Mucosa of rectum (tissue), 2 donors: ENCODE measurements at regions not wholly inside any gene's neighbourhood (a gene's known extent, or its start where the extent isn't known, plus 50 kb on each side); places are given as distances from the start of the nearest gene placed in this dataset.

Experiments
- H3K27ac ChIP-seq, 2 donors: one replicate each; pipeline ENCODE4 v1.7.0; 2013; ENCODE audit warnings: inconsistent platforms in 2 of 2, low read depth in 2 of 2, low read length in 2 of 2
- H3K27me3 ChIP-seq, 2 donors: one replicate each; pipeline ENCODE4 v1.7.0; 2013; ENCODE audit warnings: low read length in 2 of 2; ENCODE audit not compliant: control insufficient read depth in 2 of 2, insufficient read depth in 2 of 2
- H3K36me3 ChIP-seq, 2 donors: one replicate each; pipeline ENCODE4 v1.7.0; 2013; ENCODE audit warnings: low read length in 2 of 2; ENCODE audit not compliant: control insufficient read depth in 2 of 2, insufficient read depth in 2 of 2
- H3K4me1 ChIP-seq, 2 donors: one replicate each; pipeline ENCODE4 v1.7.0; 2013; ENCODE audit warnings: low read length in 2 of 2, mild to moderate bottlenecking in 1 of 2; ENCODE audit not compliant: control insufficient read depth in 2 of 2, insufficient read depth in 2 of 2
- H3K4me3 ChIP-seq, 2 donors: one replicate each; pipeline ENCODE4 v1.7.0; 2013; ENCODE audit warnings: low read length in 2 of 2
- H3K9ac ChIP-seq, 2 donors: one replicate each; pipeline ENCODE4 v1.7.0; 2013; ENCODE audit warnings: low read length in 2 of 2, low read depth in 1 of 2, mild to moderate bottlenecking in 1 of 2
- H3K9me3 ChIP-seq, 2 donors: one replicate each; pipeline ENCODE4 v1.7.0; 2013; ENCODE audit warnings: low read length in 2 of 2; ENCODE audit not compliant: control insufficient read depth in 2 of 2
- donor health status: healthy.
- donor health status: Normal muscosa, but diverticular disease.

DNA sequence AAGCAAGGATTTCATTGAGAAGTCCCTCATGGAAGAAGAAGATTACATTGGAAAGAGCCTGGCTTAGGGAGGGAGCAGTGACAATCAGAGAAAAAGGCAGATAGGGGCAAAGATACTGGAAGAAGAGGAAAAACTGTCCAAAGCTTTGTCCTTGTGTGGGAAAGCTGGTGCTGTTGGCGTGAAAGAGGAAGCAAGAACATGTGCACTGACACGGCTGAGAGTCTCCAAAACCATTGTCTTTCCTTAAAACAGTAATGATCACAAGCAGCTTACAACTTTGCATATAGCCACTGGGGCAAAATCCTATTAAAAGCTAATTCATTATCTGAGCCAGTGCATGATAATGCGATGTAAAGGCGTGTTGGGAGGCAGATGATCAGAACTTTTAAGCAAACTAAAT is 85.1 kb upstream of the ESR1 start:
- no peak overlapping the region for H3K9ac ChIP-seq
- no peaks in the 10 kb centered on the region for H3K27me3 ChIP-seq
- H3K4me3 ChIP-seq = no peak overlapping the region
- no peaks in the 10 kb centered on the region for H3K9me3 ChIP-seq
- no peak overlapping the region for H3K27ac ChIP-seq
- H3K4me1 ChIP-seq = no peaks in the 10 kb centered on the region
- no peaks in the 10 kb centered on the region for H3K36me3 ChIP-seq

DNA sequence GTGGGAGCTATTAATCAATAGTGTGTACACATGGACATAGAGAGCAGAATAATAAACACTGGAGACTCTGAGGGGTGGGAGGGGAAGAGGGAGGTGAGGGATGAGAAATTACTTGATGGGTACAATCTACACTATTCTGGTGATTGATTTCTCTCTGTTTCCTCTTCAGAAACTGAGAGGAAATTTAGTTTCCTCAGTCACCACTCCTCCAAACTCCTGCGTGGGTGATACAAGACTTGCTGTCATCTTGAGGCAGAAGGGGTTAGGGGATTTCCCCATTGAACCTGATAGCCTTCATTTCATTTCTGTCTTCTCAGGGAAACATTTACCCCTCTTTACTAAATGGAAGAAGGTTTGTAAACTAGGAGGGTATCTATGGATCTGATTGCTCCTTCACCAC is 84.3 kb upstream of the ESR1 start:
- Histone ChIP-seq H3K27me3 (no peaks in the 10 kb centered on the region), H3K4me3 (no peak overlapping the region), H3K36me3 (no peaks in the 10 kb centered on the region), H3K9ac (no peak overlapping the region), H3K4me1 (no peaks in the 10 kb centered on the region), H3K27ac (no peak overlapping the region), H3K9me3 (no peaks in the 10 kb centered on the region)

DNA sequence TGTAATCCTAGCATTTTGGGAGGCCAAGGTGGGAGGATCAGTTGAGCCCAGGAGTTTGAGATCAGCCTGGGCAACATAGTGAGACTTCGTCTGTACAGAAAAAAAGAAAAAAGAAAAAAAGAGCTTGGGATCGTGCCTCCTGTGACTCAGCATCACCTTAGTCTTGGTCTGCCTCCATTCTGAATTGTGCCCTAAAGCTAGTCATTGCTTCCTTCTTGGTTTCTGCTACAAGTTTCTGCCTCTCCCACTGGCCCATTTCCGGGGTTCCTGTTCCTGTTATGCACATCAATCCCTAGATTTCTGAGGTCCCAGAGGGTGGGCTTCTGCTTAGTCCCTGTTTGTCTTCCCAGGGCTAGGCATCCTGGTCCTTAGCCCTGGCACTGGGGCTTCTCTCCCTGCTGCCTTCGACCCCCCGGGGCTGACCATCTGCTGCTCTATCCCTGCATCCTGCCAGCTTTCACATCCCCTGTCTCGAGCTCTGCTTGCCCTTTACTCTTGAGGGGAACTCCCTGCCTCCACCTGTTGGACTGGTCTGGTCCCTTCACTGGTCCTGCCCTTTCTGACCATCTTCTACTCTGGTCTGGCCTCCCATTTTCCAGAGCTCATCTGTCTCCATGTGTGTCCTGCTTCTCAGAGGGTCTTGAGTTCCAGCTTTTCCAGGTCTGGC is 77.5 kb upstream of the ESR1 start:
- no peaks in the 10 kb centered on the region for H3K27me3 ChIP-seq
- H3K4me1 ChIP-seq = no peaks in the 10 kb centered on the region
- H3K27ac ChIP-seq = no peak overlapping the region
- H3K9me3 ChIP-seq = no peaks in the 10 kb centered on the region
- no peak overlapping the region for H3K4me3 ChIP-seq
- H3K36me3 ChIP-seq = no peaks in the 10 kb centered on the region
- no peak overlapping the region for H3K9ac ChIP-seq

DNA sequence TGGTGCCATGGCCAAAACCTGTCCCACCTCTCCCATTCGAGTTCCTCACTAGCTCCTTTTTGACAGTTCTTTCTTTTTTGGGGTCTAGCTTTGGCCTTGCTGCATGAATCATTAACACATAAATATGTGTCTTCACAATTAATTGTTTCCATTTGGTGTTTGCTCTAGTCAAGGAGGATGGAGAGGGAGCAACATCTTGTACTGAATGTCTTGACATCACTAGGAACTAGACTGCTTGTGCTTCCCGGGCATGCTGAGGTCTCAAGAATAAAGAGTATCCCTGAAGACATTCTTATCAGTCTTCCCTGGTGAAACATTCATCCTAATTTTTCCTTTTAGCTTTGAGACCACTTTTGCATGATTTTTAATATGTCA is 77.0 kb upstream of the ESR1 start:
- Histone ChIP-seq H3K36me3 (no peaks in the 10 kb centered on the region), H3K9me3 (no peaks in the 10 kb centered on the region), H3K4me1 (no peaks in the 10 kb centered on the region), H3K9ac (no peak overlapping the region), H3K27me3 (no peaks in the 10 kb centered on the region), H3K27ac (no peak overlapping the region), H3K4me3 (no peak overlapping the region)

DNA sequence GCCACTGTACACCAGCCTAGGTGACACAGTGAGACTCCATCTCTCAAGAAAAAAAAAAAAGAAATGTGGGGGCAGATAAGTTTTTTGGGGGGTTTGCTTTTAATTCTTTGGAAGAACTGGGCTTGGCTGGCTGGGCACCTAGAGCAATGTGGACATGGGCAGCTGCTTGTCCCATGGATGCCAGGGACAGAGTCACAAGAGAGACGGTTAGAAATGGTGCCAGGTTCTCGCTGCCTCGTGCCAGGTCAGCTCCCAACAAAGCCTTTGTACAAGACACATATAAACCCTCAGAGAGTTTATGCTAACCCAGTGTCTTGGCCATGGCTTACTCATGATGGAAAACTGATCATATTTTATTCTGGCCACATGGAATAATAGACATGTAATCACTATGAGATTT is 76.2 kb upstream of the ESR1 start:
- no peaks in the 10 kb centered on the region for H3K9me3 ChIP-seq
- no peak overlapping the region for H3K9ac ChIP-seq
- H3K27ac ChIP-seq = no peak overlapping the region
- no peaks in the 10 kb centered on the region for H3K36me3 ChIP-seq
- H3K4me1 ChIP-seq = no peaks in the 10 kb centered on the region
- no peak overlapping the region for H3K4me3 ChIP-seq
- no peaks in the 10 kb centered on the region for H3K27me3 ChIP-seq

DNA sequence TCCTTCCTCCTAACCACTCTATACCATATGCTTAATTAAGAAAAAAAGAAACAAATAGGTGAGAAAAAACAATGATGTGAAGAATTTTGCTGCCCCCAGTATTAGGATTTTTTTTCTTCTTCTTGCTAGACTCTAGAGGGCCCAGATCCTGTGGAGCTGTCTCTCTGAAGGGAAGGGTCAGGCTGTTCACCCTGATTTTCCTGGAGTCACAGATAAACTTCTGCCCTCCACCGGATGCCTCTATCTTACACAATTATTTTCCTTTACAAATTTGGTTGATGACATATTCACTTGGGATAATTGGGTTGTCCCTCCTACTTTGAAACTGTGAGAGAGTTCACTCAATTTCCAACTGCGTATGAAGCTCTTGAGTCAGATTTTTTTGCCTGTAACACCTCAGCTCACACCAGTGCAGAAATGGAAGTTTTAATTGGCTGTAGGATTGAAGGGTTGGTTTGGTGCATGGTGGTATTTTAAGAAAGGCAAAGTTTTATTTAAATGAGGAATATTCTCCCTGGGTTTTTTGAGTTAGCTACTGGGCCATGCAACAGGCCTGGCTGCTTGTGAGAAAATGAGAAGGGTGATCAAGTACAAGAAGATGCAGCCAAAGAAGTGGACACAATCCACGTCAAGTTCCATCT is 73.7 kb upstream of the ESR1 start:
- Histone ChIP-seq H3K27ac (no peak overlapping the region), H3K9ac (no peak overlapping the region), H3K4me3 (no peak overlapping the region), H3K9me3 (no peaks in the 10 kb centered on the region), H3K36me3 (no peaks in the 10 kb centered on the region), H3K4me1 (no peaks in the 10 kb centered on the region), H3K27me3 (no peaks in the 10 kb centered on the region)

DNA sequence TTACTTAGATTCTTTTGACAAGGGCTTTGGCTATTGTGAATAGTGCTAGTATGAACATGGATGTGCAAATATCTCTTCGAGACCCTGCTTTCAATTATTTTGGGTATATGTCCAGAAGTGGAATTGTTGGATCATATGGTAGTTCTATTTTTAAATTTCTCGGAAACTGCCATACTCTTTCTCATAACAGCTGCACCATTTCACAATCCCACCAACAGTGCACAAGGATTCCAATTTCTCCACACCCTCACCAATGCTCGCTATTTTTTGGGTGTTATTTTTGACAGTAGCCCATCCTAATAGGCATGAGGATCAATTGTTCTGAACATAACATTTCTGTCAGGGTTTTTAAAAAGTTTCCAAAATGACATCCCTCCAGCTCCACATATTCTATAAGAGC is 69.2 kb upstream of the ESR1 start:
- no peak overlapping the region for H3K4me3 ChIP-seq
- no peaks in the 10 kb centered on the region for H3K9me3 ChIP-seq
- no peak overlapping the region for H3K9ac ChIP-seq
- no peaks in the 10 kb centered on the region for H3K27me3 ChIP-seq
- H3K4me1 ChIP-seq = no peaks in the 10 kb centered on the region
- H3K27ac ChIP-seq = no peak overlapping the region
- H3K36me3 ChIP-seq = no peaks in the 10 kb centered on the region

DNA sequence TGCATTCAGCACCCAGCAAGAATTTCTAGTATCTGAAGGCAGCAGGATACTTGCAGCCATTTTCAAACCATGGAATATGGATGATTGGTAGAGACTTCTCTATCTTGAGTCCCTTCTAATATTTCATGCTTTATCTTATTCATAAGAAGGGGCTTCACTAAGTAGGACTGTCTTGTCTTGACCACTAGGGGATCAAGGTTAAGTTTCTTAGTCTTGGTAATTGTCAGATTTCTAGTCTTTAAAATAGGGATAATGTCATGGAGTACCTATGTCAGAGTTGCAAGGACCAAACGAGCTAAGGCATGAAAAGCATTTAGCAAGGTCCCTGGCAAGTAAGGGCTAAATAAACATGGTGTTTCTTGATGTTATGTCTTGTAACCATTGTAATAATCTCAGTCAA is 68.5 kb upstream of the ESR1 start:
- Histone ChIP-seq H3K4me3 (no peak overlapping the region), H3K9me3 (no peaks in the 10 kb centered on the region), H3K27me3 (no peaks in the 10 kb centered on the region), H3K9ac (no peak overlapping the region), H3K4me1 (no peaks in the 10 kb centered on the region), H3K36me3 (no peaks in the 10 kb centered on the region), H3K27ac (no peak overlapping the region)

DNA sequence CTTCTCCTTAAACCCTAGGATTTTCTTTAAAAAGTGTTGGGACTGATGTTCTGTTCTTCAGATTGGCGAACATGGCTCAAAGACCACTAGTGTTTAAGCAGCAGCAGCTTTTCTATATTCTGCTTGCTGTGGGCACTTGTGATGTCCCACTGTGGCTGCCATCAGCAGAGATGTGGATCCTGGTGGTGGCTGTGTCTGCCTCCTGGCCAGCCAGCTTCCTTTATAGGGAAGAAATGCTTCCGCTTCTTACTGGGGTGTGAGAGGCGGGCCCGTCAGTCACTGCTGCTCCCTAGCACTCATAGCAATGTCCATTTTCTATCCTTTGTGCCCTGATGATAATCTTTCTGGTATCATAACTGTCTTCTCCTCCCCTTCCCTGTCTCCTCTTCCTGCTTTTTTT is 66.7 kb upstream of the ESR1 start:
- Histone ChIP-seq H3K4me3 (no peak overlapping the region), H3K9ac (no peak overlapping the region), H3K27me3 (no peaks in the 10 kb centered on the region), H3K9me3 (no peaks in the 10 kb centered on the region), H3K36me3 (no peaks in the 10 kb centered on the region), H3K4me1 (no peaks in the 10 kb centered on the region), H3K27ac (no peak overlapping the region)

DNA sequence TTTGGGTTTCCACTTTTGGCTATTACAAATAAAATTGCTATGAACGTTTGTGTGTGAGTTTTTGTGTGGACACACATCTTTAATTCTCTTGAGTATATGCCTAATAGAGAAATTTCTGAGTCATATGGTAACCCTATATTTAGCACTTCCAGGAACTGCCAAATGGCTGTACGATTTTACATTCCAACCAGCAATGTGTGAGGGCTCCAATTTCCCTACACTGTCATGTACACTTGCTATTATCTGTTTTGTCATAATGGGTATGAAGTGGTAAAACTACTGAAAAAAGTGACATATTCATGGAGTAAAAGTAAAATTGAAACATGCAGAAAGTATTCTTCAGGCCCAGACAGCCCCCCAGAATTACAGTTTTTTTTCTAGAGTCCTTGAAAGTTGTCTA is 59.6 kb upstream of the ESR1 start:
- Histone ChIP-seq H3K4me3 (no peak overlapping the region), H3K9ac (no peak overlapping the region)

More for the DNA sequence above, 59.6 kb upstream of the ESR1 start:
- Histone ChIP-seq H3K36me3 (no peaks in the 10 kb centered on the region), H3K27me3 (no peaks in the 10 kb centered on the region), H3K27ac (no peak overlapping the region), H3K4me1 (no peaks in the 10 kb centered on the region), H3K9me3 (no peaks in the 10 kb centered on the region)
